ENCODE measurements at regions not wholly inside any gene's neighbourhood (a gene's known extent, or its start where the extent isn't known, plus 50 kb on each side); places are given as distances from the start of the nearest gene placed in this dataset.

DNA sequence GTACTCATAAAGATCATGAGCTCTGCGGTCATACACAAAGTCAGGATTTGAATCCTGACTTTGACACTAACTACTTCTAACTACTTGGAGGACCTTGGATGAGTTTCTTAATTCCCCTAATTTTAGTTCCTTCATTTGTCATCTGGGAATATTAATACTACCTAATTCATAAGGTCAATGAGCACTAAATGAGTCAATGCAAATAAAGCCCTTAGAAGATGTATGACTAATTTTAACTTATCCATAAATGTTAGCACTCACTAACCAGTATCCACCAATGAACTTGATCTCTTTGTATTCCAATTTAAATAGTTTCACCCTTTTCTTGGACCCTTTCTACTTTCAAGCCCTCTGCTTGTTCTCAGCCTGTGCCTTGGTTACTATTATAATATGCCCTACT lies 1106.4 kb downstream of the CDH18 start:
- H3K4me3 ChIP-seq (ENCODE audit: low read depth, low read length), result no peak overlapping the region
- no peaks in the 10 kb centered on the region for H3K9me3 ChIP-seq (ENCODE audit: control insufficient read depth, insufficient read depth, low read depth, low read length)
- H3K27ac ChIP-seq (ENCODE audit: extremely low read depth, low read depth, low read length), result no peak overlapping the region
- no peaks in the 10 kb centered on the region for H3K36me3 ChIP-seq (ENCODE audit: control insufficient read depth in 2 of 2, insufficient read depth in 1 of 2, low read length in 2 of 2)
- CTCF ChIA-PET, result no interaction called here
- POLR2A ChIA-PET, result no interaction called here
- no peaks in the 10 kb centered on the region for H3K4me1 ChIP-seq (ENCODE audit: control insufficient read depth, insufficient read depth, low read length)
- TF ChIP-seq REST (tag by site-specific recombination; IDR thresholded peaks at IDR 0.05) (no peak), ZNF830 (tag by site-specific recombination; IDR thresholded peaks at IDR 0.05; ENCODE audit: low read depth) (no peak)

DNA sequence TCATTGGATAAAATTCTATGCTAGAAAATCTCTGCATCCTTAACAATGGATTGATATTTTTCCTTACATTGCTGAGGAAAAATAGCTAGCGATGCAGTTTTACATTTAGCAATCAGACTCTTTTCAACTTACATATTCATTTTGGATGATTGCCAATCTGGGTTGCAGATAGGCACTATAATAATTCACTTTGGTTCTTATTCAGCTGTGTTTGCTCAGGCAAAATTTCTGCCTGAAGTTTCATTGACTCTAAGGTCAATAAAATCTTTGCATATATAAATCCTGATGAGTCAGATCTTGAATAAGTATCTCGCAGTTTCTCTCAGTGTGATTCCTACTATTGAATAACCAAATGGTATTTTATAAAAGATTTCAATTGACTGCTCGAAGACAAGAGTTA lies 1105.8 kb downstream of the CDH18 start:
- Histone ChIP-seq H3K4me1 (ENCODE audit: control insufficient read depth, insufficient read depth, low read length) (no peaks in the 10 kb centered on the region), H3K36me3 (ENCODE audit: control insufficient read depth in 2 of 2, insufficient read depth in 1 of 2, low read length in 2 of 2) (no peaks in the 10 kb centered on the region), H3K4me3 (ENCODE audit: low read depth, low read length) (no peak overlapping the region), H3K27ac (ENCODE audit: extremely low read depth, low read depth, low read length) (no peak overlapping the region), H3K9me3 (ENCODE audit: control insufficient read depth, insufficient read depth, low read depth, low read length) (no peaks in the 10 kb centered on the region)
- ChIA-PET POLR2A (no interaction called here), CTCF (no interaction called here)
- no peak for TF ChIP-seq HIC1 (tag by site-specific recombination; IDR thresholded peaks at IDR 0.05)
- TF ChIP-seq SCRT2 (tag by site-specific recombination; IDR thresholded peaks at IDR 0.05), result no peak
- TF ChIP-seq ZNF544 (tag by site-specific recombination; IDR thresholded peaks at IDR 0.05), result no peak
- TF ChIP-seq, protein P1, sequence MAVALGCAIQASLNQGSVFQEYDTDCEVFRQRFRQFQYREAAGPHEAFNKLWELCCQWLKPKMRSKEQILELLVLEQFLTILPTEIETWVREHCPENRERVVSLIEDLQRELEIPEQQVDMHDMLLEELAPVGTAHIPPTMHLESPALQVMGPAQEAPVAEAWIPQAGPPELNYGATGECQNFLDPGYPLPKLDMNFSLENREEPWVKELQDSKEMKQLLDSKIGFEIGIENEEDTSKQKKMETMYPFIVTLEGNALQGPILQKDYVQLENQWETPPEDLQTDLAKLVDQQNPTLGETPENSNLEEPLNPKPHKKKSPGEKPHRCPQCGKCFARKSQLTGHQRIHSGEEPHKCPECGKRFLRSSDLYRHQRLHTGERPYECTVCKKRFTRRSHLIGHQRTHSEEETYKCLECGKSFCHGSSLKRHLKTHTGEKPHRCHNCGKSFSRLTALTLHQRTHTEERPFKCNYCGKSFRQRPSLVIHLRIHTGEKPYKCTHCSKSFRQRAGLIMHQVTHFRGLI (tag by site-specific recombination; IDR thresholded peaks at IDR 0.05), result no peak
- no peak for TF ChIP-seq ZNF184 (tag by site-specific recombination; IDR thresholded peaks at IDR 0.05)
- TF ChIP-seq ZNF785 (tag by site-specific recombination; IDR thresholded peaks at IDR 0.05), result no peak
- TF ChIP-seq HOXA7 (CRISPR knock-in tag; IDR thresholded peaks at IDR 0.05; ENCODE audit: borderline replicate concordance), result no peak
- TF ChIP-seq ZNF324 (tag by site-specific recombination; IDR thresholded peaks at IDR 0.05), result no peak
- no peak for TF ChIP-seq ZNF585B (tag by site-specific recombination; IDR thresholded peaks at IDR 0.05)
- no peak for TF ChIP-seq ZNF529 (tag by site-specific recombination; IDR thresholded peaks at IDR 0.05; ENCODE audit: insufficient replicate concordance)
- TF ChIP-seq ZNF2 (tag by site-specific recombination; IDR thresholded peaks at IDR 0.05), result no peak
- TF ChIP-seq SALL2 (tag by site-specific recombination; IDR thresholded peaks at IDR 0.05; ENCODE audit: borderline replicate concordance), result no peak
- no peak for TF ChIP-seq KLF1 (tag by site-specific recombination; IDR thresholded peaks at IDR 0.05)
- no peak for TF ChIP-seq ZNF639 (tag by site-specific recombination; IDR thresholded peaks at IDR 0.05)
- TF ChIP-seq ZNF548 (tag by site-specific recombination; IDR thresholded peaks at IDR 0.05), result no peak
- TF ChIP-seq, protein P2, sequence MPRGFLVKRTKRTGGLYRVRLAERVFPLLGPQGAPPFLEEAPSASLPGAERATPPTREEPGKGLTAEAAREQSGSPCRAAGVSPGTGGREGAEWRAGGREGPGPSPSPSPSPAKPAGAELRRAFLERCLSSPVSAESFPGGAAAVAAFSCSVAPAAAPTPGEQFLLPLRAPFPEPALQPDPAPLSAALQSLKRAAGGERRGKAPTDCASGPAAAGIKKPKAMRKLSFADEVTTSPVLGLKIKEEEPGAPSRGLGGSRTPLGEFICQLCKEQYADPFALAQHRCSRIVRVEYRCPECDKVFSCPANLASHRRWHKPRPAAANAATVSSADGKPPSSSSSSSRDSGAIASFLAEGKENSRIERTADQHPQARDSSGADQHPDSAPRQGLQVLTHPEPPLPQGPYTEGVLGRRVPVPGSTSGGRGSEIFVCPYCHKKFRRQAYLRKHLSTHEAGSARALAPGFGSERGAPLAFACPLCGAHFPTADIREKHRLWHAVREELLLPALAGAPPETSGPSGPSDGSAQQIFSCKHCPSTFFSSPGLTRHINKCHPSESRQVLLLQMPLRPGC (tag by site-specific recombination; IDR thresholded peaks at IDR 0.05), result no peak
- TF ChIP-seq ZBTB26 (tag by site-specific recombination; optimal IDR thresholded peaks at IDR 0.05), result no peak

Data from HEK293 (cell line).